DMS53 (cell line): ENCODE measurements at regions not wholly inside any gene's neighbourhood (a gene's known extent, or its start where the extent isn't known, plus 50 kb on each side); places are given as distances from the start of the nearest gene placed in this dataset.
"Not testable (repeated sequence)": the region's sequence is repeated elsewhere in the genome, so short reads cannot be mapped to it uniquely, and the experiment has no call there.

Experiments
- DNase-seq: peaks from one replicate; lab custom pipeline; 2025; lab: John Stamatoyannopoulos, UW

- DNase-seq, result no peak
These were observed 96.2 kb upstream of the CPM start for GRCh38 chr12:69028941-69029729.

- DNase-seq, result no peak
These were observed 97.3 kb upstream of the CPM start for GRCh38 chr12:69030321-69030720.

- DNase-seq, result no peak
These were observed 103.6 kb upstream of the CPM start for GRCh38 chr12:69036533-69036932.

- no peak for DNase-seq
These were observed 104.0 kb upstream of the CPM start for GRCh38 chr12:69036999-69037398.

GRCh38 chr12:69039911-69040310 is 106.9 kb upstream of the CPM start:
- peak; percentile 34 for DNase-seq

GRCh38 chr12:69042557-69042956 is 109.6 kb upstream of the CPM start:
- no peak for DNase-seq

GRCh38 chr12:69042970-69043369 is 110.0 kb upstream of the CPM start:
- DNase-seq, result peak; percentile 74

GRCh38 chr12:69044887-69045286 is 111.9 kb upstream of the CPM start:
- no peak for DNase-seq

GRCh38 chr12:69045430-69045829 is 112.5 kb upstream of the CPM start:
- no peak for DNase-seq

- DNase-seq, result no peak
These were observed 113.4 kb upstream of the CPM start for GRCh38 chr12:69046363-69046762.

- DNase-seq, result no peak
These were observed 113.9 kb upstream of the CPM start for GRCh38 chr12:69046920-69047319.

- DNase-seq, result no peak
These were observed 115.0 kb upstream of the CPM start for GRCh38 chr12:69047990-69048389.

- not testable (repeated sequence) for DNase-seq
These were observed 116.9 kb upstream of the CPM start for GRCh38 chr12:69049855-69050254.

GRCh38 chr12:69052613-69053408 is 119.8 kb upstream of the CPM start:
- DNase-seq, result peak; percentile 41

GRCh38 chr12:69054343-69055056 is 121.5 kb upstream of the CPM start:
- no peak for DNase-seq

- DNase-seq, result no peak
These were observed 122.3 kb upstream of the CPM start for GRCh38 chr12:69055280-69055679.

- no peak for DNase-seq
These were observed 122.7 kb upstream of the CPM start for GRCh38 chr12:69055706-69056105.

GRCh38 chr12:69056743-69057515 is 124.0 kb upstream of the CPM start:
- DNase-seq, result no peak

GRCh38 chr12:69057742-69058141 is 124.8 kb upstream of the CPM start:
- no peak for DNase-seq

- DNase-seq, result no peak
These were observed 126.8 kb upstream of the CPM start for GRCh38 chr12:69059465-69060457.

- DNase-seq, result no peak
These were observed 128.6 kb upstream of the CPM start for GRCh38 chr12:69061574-69061973.
